ENCODE measurements at regions not wholly inside any gene's neighbourhood (a gene's known extent, or its start where the extent isn't known, plus 50 kb on each side); places are given as distances from the start of the nearest gene placed in this dataset.

DNA sequence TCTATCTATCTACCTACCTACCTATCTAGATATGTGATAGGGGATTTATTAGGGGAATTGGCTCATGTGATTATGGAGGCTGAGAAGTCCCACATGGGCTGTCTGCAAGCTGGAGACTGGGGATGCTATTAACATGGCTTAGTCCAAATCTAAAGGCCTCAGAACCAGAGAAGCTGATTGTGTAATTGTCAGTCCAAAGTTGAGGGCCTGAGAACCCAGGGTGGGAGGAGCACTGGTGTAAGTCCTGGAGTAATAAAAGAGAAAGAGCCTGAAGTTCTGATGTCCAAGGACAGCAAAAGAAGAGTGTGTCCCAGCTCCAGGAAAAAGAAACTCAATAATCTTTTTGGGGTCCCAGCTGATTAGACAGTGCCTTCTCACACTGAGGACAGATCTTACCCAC is 98.5 kb upstream of the SEL1L start:
- TF ChIP-seq, protein P1, sequence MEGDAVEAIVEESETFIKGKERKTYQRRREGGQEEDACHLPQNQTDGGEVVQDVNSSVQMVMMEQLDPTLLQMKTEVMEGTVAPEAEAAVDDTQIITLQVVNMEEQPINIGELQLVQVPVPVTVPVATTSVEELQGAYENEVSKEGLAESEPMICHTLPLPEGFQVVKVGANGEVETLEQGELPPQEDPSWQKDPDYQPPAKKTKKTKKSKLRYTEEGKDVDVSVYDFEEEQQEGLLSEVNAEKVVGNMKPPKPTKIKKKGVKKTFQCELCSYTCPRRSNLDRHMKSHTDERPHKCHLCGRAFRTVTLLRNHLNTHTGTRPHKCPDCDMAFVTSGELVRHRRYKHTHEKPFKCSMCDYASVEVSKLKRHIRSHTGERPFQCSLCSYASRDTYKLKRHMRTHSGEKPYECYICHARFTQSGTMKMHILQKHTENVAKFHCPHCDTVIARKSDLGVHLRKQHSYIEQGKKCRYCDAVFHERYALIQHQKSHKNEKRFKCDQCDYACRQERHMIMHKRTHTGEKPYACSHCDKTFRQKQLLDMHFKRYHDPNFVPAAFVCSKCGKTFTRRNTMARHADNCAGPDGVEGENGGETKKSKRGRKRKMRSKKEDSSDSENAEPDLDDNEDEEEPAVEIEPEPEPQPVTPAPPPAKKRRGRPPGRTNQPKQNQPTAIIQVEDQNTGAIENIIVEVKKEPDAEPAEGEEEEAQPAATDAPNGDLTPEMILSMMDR (IDR thresholded peaks at IDR 0.05), result no peak
- no peak for TF ChIP-seq POLR2AphosphoS5 (IDR thresholded peaks at IDR 0.05)

Measured in prostate gland (tissue), 2 donors.